ENCODE measurements at regions not wholly inside any gene's neighbourhood (a gene's known extent, or its start where the extent isn't known, plus 50 kb on each side); places are given as distances from the start of the nearest gene placed in this dataset.

DNA sequence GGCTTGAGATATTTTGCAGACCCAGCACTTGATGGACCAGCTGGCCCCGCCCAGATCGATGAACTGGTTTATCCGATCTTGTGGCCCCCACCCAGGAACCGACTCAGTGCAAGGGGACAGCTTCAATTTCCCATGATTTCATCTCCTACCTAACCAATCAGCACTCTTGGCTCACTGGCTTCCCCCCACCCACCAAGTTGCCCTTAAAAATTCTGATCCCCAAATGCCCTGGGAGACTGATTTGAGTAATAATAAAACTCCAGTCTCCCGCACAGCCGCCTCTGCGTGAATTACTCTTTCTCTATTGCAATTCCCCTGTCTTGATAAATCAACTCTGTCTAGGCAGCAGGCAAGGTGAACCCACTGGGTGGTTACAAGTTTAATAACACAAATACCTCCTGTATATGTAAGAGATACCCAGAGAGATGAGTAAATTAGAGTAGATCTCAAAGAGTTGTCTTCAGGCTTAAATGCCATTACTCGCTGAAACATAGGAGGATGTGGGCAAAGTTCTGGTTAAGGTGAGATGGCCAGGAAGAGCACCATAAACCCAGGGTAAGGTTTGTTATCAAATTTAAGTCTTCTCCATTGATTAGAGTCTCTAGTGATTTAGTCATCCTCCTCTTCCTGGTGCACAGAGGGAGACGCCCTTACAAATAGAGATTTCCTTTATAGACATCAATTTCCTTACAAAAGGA, 222.8 kb downstream of the ARL4C start:
- TF ChIP-seq, protein P1, sequence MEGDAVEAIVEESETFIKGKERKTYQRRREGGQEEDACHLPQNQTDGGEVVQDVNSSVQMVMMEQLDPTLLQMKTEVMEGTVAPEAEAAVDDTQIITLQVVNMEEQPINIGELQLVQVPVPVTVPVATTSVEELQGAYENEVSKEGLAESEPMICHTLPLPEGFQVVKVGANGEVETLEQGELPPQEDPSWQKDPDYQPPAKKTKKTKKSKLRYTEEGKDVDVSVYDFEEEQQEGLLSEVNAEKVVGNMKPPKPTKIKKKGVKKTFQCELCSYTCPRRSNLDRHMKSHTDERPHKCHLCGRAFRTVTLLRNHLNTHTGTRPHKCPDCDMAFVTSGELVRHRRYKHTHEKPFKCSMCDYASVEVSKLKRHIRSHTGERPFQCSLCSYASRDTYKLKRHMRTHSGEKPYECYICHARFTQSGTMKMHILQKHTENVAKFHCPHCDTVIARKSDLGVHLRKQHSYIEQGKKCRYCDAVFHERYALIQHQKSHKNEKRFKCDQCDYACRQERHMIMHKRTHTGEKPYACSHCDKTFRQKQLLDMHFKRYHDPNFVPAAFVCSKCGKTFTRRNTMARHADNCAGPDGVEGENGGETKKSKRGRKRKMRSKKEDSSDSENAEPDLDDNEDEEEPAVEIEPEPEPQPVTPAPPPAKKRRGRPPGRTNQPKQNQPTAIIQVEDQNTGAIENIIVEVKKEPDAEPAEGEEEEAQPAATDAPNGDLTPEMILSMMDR (conservative IDR thresholded peaks at IDR 0.05; ENCODE audit: control insufficient read depth, insufficient read depth, low read depth, low read length): no peak
- no peak for DNase-seq (ENCODE audit: low read depth)
- H3K4me3 ChIP-seq (ENCODE audit: control insufficient read depth, low read depth, low read length): no peak overlapping the region

DNA sequence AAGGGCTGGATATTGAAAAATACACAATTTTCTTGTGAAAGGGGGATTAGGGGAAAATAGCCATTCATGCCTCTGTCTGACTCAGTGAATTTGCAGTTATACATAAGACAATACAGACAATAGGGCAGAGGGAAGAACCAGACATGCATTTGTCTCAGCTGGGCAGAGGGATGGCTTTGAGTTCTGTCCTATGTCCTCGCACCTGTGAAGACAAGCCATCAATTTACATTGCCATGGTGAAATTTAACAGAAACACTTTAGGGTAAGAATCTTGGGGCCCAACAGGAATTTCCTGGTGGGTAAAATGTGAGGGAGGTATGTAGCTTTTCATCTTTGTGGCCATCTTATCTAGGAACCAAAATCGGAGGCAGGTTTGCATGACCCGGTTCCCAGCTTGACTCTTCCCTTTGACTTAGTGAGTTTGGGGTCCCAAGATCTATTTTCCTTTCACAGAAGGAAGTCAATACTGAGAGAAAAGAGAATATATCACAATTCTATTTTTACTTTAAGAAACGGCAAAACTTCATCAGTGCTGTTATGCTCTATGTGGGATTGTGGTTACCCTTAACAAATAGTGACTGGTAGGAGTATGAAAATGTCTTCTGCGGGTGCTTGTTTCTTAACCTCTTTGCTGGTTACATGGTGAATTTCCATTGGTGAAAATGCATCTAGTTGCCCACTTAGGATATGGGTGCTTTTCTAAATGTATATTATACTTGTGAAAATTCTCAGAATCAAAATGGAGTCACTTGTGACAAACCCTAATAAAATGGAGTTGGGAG, 221.8 kb downstream of the SPP2 start:
- DNase-seq (ENCODE audit: low read depth): no peak

DNA sequence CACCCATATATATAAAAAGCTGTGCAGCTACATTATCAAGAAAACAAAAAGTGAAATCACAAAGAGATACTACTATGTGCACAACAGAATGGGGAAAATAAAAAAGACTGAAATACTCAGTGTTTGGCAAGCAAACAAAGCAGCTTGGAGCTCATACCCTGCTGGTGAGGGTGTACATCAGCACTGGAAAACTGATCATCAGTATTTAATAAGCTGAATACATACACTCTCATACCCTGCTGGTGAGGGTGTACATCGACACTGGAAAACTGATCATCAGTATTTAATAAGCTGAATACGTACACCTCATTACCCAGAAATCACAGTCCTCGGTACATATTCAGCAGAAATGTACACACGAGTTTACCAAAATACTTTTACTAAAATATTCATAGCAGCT, 220.8 kb downstream of the SPP2 start:
- no peak overlapping the region for H3K4me3 ChIP-seq (ENCODE audit: control insufficient read depth, low read depth, low read length)
- TF ChIP-seq, protein P1 (conservative IDR thresholded peaks at IDR 0.05; ENCODE audit: control insufficient read depth, insufficient read depth, low read depth, low read length): no peak
- no peak for DNase-seq (ENCODE audit: low read depth)

More for the DNA sequence above, 221.8 kb downstream of the SPP2 start:
- TF ChIP-seq, protein P1 (conservative IDR thresholded peaks at IDR 0.05; ENCODE audit: control insufficient read depth, insufficient read depth, low read depth, low read length): no peak
- no peak overlapping the region for H3K4me3 ChIP-seq (ENCODE audit: control insufficient read depth, low read depth, low read length)

DNA sequence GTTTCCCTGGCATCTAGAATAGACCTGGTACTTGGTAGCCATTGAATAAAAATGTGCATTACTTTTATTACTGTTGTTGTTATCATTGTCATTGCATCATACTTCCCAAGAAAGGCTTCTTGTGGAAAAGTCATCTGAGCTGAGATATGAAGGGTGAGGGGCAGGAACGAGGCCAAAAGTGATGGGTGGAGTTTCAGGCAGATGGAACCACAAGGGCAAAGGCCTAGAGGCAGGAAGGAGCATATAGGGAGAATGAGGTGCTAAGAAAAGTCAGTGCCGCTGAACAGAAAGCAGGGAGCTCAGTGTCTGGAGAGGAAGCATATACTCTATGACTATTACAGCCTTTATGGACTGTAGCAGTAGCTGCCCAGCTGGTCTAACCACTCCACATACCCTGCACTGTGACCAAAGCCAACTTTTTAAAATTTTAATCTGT, 219.3 kb downstream of the SPP2 start:
- TF ChIP-seq, protein P1 (conservative IDR thresholded peaks at IDR 0.05; ENCODE audit: control insufficient read depth, insufficient read depth, low read depth, low read length): no peak
- DNase-seq (ENCODE audit: low read depth): peak; percentile 60

DNA sequence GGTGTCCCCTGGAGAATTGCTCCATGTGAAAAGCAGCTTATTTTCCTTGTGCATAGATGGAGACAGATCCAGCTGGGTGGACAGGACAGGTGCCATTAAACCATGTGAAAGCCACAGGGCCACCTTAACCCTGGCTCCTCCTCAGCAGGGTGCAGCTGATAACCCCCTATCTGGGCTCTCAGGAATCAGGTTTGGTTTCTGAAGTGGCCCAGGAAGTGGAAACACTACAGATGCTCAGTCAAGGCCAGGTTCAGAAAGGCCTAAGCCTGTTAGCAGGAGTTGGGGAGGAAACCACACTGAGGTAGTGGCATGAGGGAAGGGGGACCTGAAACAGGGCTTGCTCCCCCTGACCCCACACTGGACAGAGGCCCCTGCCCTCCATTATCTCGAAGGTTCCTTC, 217.0 kb downstream of the SPP2 start:
- no peak for DNase-seq (ENCODE audit: low read depth)
- H3K4me3 ChIP-seq (ENCODE audit: control insufficient read depth, low read depth, low read length): no peak overlapping the region
- TF ChIP-seq, protein P1 (conservative IDR thresholded peaks at IDR 0.05; ENCODE audit: control insufficient read depth, insufficient read depth, low read depth, low read length): no peak

More for the DNA sequence above, 219.3 kb downstream of the SPP2 start:
- no peak overlapping the region for H3K4me3 ChIP-seq (ENCODE audit: control insufficient read depth, low read depth, low read length)

DNA sequence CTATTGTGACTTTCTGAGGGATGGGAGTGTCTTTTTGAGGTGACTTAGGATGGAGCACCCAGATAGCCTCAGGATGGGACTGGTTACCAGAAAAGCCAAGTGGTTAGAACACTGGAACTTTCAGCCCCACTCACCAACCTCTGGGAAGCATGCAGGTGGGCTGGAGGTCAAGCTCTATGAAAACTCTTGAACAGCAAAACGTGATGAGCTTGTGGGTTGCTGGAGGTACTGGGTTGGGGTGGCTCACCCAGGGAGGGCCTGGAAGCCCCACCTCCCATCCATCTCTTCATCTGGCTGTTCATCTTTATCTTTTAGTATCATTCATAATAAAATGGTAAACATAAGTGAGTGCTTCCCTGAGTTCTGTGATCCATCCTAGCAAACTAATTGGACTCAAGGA, 216.4 kb downstream of the SPP2 start:
- H3K4me3 ChIP-seq (ENCODE audit: control insufficient read depth, low read depth, low read length): no peak overlapping the region
- DNase-seq (ENCODE audit: low read depth): no peak
- TF ChIP-seq, protein P1 (conservative IDR thresholded peaks at IDR 0.05; ENCODE audit: control insufficient read depth, insufficient read depth, low read depth, low read length): no peak

Measured in fibroblast of mammary gland (primary cell).